ENCODE measurements at regions not wholly inside any gene's neighbourhood (a gene's known extent, or its start where the extent isn't known, plus 50 kb on each side); places are given as distances from the start of the nearest gene placed in this dataset.

DNA sequence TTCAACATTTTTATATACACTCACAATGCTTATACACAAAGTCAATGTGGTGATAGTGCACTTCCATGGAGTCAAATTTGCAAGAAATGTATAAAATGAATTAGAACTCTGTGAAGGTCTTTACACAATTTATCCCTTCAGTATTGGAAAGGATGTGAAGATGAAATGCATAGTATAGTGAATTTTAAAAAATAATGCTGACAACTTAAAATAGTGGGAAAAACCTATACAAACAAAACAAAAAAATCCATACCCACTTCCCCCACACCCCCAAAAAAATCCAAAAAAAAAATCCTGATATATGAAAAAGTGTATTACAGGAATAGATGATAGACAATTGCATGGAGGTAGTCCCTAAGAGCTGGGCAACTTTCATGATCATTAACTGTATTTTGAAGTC is 165.3 kb downstream of the HLX start:
- H3K4me2 ChIP-seq (replicated peaks; ENCODE audit: low read depth, low read length, poor library complexity, severe bottlenecking) = no peak overlapping the region
- ChIA-PET CTCF (interaction anchor here (1.3 kb wide), 1 partner anchor 159 kb away, joined by 4 read pairs; no protein-coding TSS in a partner anchor), POLR2A (no interaction called here)
- no peak overlapping the region for H3K4me3 Mint-ChIP-seq
- H3K9me3 ChIP-seq (ENCODE audit: control extremely low read depth in 1 of 3, control insufficient read depth in 2 of 3, insufficient read depth in 1 of 3, low read length in 2 of 3) = peaks cover 0 to 16% (median 14%) of the 10 kb centered on the region in 3 donors
- no peaks in the 10 kb centered on the region for H4K20me1 ChIP-seq (ENCODE audit: control insufficient read depth, insufficient read depth, low read length, poor library complexity, severe bottlenecking)
- H3K27me3 Mint-ChIP-seq = no peaks in the 10 kb centered on the region
- H3K9me3 Mint-ChIP-seq (ENCODE audit: insufficient read depth) = peaks cover 5% of the 10 kb centered on the region
- H3K4me1 ChIP-seq (ENCODE audit: control insufficient read depth in 2 of 2, insufficient read depth in 2 of 2, low read length in 2 of 2) = peaks cover 30 to 32% of the 10 kb centered on the region in 2 donors
- no peaks in the 10 kb centered on the region for H3K36me3 ChIP-seq (replicated peaks in 1 of 2; ENCODE audit: control extremely low read depth in 1 of 2, control insufficient read depth in 1 of 2, extremely low read depth in 1 of 2, insufficient read depth in 2 of 2, low read length in 1 of 2)
- no peaks in the 10 kb centered on the region for H3K79me2 ChIP-seq (ENCODE audit: control insufficient read depth, insufficient read depth, low read length)
- no peak for DNase-seq
- H3K4me3 ChIP-seq (ENCODE audit: control extremely low read depth in 1 of 5, extremely low read depth in 1 of 5, insufficient read depth in 1 of 5, low read depth in 2 of 5, low read length in 4 of 5) = no peak overlapping the region
- no peak overlapping the region for H3K27ac Mint-ChIP-seq
- TF ChIP-seq, protein P1, sequence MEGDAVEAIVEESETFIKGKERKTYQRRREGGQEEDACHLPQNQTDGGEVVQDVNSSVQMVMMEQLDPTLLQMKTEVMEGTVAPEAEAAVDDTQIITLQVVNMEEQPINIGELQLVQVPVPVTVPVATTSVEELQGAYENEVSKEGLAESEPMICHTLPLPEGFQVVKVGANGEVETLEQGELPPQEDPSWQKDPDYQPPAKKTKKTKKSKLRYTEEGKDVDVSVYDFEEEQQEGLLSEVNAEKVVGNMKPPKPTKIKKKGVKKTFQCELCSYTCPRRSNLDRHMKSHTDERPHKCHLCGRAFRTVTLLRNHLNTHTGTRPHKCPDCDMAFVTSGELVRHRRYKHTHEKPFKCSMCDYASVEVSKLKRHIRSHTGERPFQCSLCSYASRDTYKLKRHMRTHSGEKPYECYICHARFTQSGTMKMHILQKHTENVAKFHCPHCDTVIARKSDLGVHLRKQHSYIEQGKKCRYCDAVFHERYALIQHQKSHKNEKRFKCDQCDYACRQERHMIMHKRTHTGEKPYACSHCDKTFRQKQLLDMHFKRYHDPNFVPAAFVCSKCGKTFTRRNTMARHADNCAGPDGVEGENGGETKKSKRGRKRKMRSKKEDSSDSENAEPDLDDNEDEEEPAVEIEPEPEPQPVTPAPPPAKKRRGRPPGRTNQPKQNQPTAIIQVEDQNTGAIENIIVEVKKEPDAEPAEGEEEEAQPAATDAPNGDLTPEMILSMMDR (IDR thresholded peaks at IDR 0.05) = no peak
- no peak for TF ChIP-seq EZH2 (IDR thresholded peaks at IDR 0.05; ENCODE audit: borderline replicate concordance, insufficient read depth, low read depth, low read length, poor library complexity, severe bottlenecking)
- ATAC-seq (ENCODE audit: low read depth) = no peak
- H2AFZ ChIP-seq (ENCODE audit: insufficient read depth, low read depth, low read length, poor library complexity, severe bottlenecking) = no peak overlapping the region
- no peak overlapping the region for H3K27ac ChIP-seq (ENCODE audit: low read length in 2 of 2)
- H3K27me3 ChIP-seq (replicated peaks in 1 of 4; ENCODE audit: control extremely low read depth in 1 of 4, control insufficient read depth in 3 of 4, insufficient read depth in 4 of 4, low read length in 3 of 4) = no peaks in the 10 kb centered on the region
- intact Hi-C loops (cut with micrococcal nuclease) = no loop called here
- H3K4me1 Mint-ChIP-seq = peaks cover 39% of the 10 kb centered on the region
- no peak overlapping the region for H3K9ac ChIP-seq (ENCODE audit: low read length)

DNA sequence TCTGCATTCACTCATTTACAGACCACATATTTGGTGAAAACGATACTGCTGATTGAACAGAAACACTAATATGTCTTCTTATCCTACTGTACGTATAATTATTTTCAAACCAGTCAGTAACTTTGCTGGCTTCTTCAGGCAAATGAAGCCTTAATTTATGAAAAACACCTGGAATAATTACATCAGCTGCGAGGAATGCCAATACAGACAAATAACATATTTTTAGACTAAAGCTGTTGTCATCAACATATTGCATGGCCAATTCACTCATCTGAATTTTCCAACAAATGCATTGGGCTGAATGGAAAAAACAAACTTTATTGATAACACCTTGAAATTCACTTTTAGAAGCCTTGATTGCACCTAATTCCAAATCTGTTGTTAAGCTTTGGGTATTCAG is 165.9 kb downstream of the HLX start:
- peaks cover 9% of the 10 kb centered on the region for H3K9me3 Mint-ChIP-seq (ENCODE audit: insufficient read depth)
- H3K4me1 Mint-ChIP-seq = peaks cover 44% of the 10 kb centered on the region
- DNase-seq (no peak), ATAC-seq (ENCODE audit: low read depth) (no peak)
- no peak overlapping the region for H3K27ac Mint-ChIP-seq
- Histone ChIP-seq H3K27me3 (replicated peaks in 1 of 4; ENCODE audit: control extremely low read depth in 1 of 4, control insufficient read depth in 3 of 4, insufficient read depth in 4 of 4, low read length in 3 of 4) (no peaks in the 10 kb centered on the region), H3K36me3 (replicated peaks in 1 of 2; ENCODE audit: control extremely low read depth in 1 of 2, control insufficient read depth in 1 of 2, extremely low read depth in 1 of 2, insufficient read depth in 2 of 2, low read length in 1 of 2) (no peaks in the 10 kb centered on the region), H3K4me3 (ENCODE audit: control extremely low read depth in 1 of 5, extremely low read depth in 1 of 5, insufficient read depth in 1 of 5, low read depth in 2 of 5, low read length in 4 of 5) (no peak overlapping the region), H3K4me2 (replicated peaks; ENCODE audit: low read depth, low read length, poor library complexity, severe bottlenecking) (no peak overlapping the region), H3K9me3 (ENCODE audit: control extremely low read depth in 1 of 3, control insufficient read depth in 2 of 3, insufficient read depth in 1 of 3, low read length in 2 of 3) (peaks cover 2 to 20% (median 16%) of the 10 kb centered on the region in 3 donors), H3K4me1 (ENCODE audit: control insufficient read depth in 2 of 2, insufficient read depth in 2 of 2, low read length in 2 of 2) (peaks cover 30 to 32% of the 10 kb centered on the region in 2 donors), H4K20me1 (ENCODE audit: control insufficient read depth, insufficient read depth, low read length, poor library complexity, severe bottlenecking) (no peaks in the 10 kb centered on the region), H3K79me2 (ENCODE audit: control insufficient read depth, insufficient read depth, low read length) (no peaks in the 10 kb centered on the region), H3K27ac (ENCODE audit: low read length in 2 of 2) (no peak overlapping the region), H3K9ac (ENCODE audit: low read length) (no peak overlapping the region), H2AFZ (ENCODE audit: insufficient read depth, low read depth, low read length, poor library complexity, severe bottlenecking) (no peak overlapping the region)
- intact Hi-C loops (cut with micrococcal nuclease) = no loop called here
- TF ChIP-seq EZH2 (IDR thresholded peaks at IDR 0.05; ENCODE audit: borderline replicate concordance, insufficient read depth, low read depth, low read length, poor library complexity, severe bottlenecking) = no peak
- TF ChIP-seq, protein P1 (IDR thresholded peaks at IDR 0.05) = no peak
- no CpG with 5 or more reads among the region's 3 CpGs for WGBS (ENCODE audit: insufficient coverage)
- ChIA-PET POLR2A (no interaction called here), CTCF (interaction anchor here (1.3 to 1.6 kb wide), 2 partner anchors 10 to 158 kb away, joined by 3 to 4 read pairs; no protein-coding TSS in a partner anchor)
- H3K4me3 Mint-ChIP-seq = no peak overlapping the region
- no peaks in the 10 kb centered on the region for H3K27me3 Mint-ChIP-seq

Measured in B cell (primary cell).